Breast epithelium (tissue), 4 donors: ENCODE measurements at regions not wholly inside any gene's neighbourhood (a gene's known extent, or its start where the extent isn't known, plus 50 kb on each side); places are given as distances from the start of the nearest gene placed in this dataset.

Source experiments
- DNase-seq, 2 donors: peaks; one replicate each; pipeline ENCODE4 v3.0.0-alpha.2; 2019; ENCODE audit warnings: low spot score in 2 of 2
- H3K27ac ChIP-seq, 2 donors: fragments of 200-600 bp; sonication (generic) in 1 of 2; one replicate each; pipeline ENCODE4 v1.5.1; 2016 to 2019; ENCODE audit warnings: mild to moderate bottlenecking in 1 of 2
- H3K27me3 ChIP-seq, 2 donors: fragments of 200-600 bp; sonication (generic) in 1 of 2; one replicate each; pipeline versions ENCODE4 v1.5.1 to v1.6.0; 2017 to 2019; ENCODE audit warnings: control low read depth in 1 of 2, mild to moderate bottlenecking in 1 of 2
- H3K36me3 ChIP-seq: fragments of 200-600 bp; one replicate; pipeline ENCODE4 v1.5.1; 2019
- H3K4me1 ChIP-seq, 2 donors: fragments of 200-600 bp; sonication (generic); one replicate each; pipeline ENCODE4 v1.5.1; 2016 to 2019; ENCODE audit warnings: control low read depth in 1 of 2
- H3K4me3 ChIP-seq, 3 donors: fragments of 200-600 bp; sonication (generic); 1 replicate in 2 of 3; 2 replicates in 1 of 3; pipeline ENCODE4 v1.5.1; 2016 to 2019; ENCODE audit warnings: mild to moderate bottlenecking in 3 of 3, moderate library complexity in 2 of 3
- H3K9me3 ChIP-seq, 2 donors: fragments of 200-600 bp; sonication (generic) in 1 of 2; one replicate each; pipeline ENCODE4 v1.5.1; 2016 to 2019; ENCODE audit warnings: control low read depth in 1 of 2
- POLR2A ChIP-seq: fragments of 450-650 bp; IDR thresholded peaks from one replicate; pipeline ENCODE4 v1.6.1; 2016; ENCODE audit warnings: antibody characterized with exemption, mild to moderate bottlenecking, moderate library complexity
- POLR2AphosphoS5 ChIP-seq, 3 donors: sonication (generic); formaldehyde crosslinking; IDR thresholded peaks; one replicate each; pipeline ENCODE4 v1.6.1; 2017; ENCODE audit warnings: antibody characterized with exemption in 3 of 3
- intact Hi-C: fragments of 100-400 bp; cut with DNase I; formaldehyde crosslinking; loops from one replicate; pipeline ENCODE4 v1.15.1; 2023; ENCODE audit warnings: low total_unique reads
- TF ChIP-seq, protein P1 (sequence below), 3 donors: fragments of 450-650 bp; IDR thresholded peaks; one replicate each; pipeline ENCODE4 v1.5.1; 2016 to 2017; ENCODE audit warnings: antibody characterized with exemption in 3 of 3, mild to moderate bottlenecking in 3 of 3, moderate library complexity in 3 of 3

DNA sequence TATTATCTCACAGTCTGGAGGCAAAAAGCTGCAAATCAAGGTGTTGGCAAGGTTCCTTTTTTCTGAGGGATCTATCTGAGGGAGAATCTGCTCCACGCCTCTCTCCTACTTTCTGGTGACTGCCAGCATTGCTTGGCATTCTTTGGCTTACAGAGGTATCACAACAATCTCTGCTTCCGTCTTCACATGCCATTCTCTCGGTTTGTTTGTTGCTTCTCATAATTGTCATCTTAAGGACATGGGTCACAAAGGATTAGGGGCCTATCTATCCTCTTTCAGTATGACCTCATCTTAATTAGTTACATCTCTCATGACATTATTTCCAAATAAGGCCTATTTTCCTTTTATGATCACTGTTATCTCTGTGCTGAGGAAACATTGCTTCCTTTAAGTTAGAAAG, 345.0 kb downstream of the FOXG1 start:
- TF ChIP-seq, protein P1, sequence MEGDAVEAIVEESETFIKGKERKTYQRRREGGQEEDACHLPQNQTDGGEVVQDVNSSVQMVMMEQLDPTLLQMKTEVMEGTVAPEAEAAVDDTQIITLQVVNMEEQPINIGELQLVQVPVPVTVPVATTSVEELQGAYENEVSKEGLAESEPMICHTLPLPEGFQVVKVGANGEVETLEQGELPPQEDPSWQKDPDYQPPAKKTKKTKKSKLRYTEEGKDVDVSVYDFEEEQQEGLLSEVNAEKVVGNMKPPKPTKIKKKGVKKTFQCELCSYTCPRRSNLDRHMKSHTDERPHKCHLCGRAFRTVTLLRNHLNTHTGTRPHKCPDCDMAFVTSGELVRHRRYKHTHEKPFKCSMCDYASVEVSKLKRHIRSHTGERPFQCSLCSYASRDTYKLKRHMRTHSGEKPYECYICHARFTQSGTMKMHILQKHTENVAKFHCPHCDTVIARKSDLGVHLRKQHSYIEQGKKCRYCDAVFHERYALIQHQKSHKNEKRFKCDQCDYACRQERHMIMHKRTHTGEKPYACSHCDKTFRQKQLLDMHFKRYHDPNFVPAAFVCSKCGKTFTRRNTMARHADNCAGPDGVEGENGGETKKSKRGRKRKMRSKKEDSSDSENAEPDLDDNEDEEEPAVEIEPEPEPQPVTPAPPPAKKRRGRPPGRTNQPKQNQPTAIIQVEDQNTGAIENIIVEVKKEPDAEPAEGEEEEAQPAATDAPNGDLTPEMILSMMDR (IDR thresholded peaks at IDR 0.05), result no peak
- TF ChIP-seq POLR2A (no peak), POLR2AphosphoS5 (IDR thresholded peaks at IDR 0.05) (no peak)

DNA sequence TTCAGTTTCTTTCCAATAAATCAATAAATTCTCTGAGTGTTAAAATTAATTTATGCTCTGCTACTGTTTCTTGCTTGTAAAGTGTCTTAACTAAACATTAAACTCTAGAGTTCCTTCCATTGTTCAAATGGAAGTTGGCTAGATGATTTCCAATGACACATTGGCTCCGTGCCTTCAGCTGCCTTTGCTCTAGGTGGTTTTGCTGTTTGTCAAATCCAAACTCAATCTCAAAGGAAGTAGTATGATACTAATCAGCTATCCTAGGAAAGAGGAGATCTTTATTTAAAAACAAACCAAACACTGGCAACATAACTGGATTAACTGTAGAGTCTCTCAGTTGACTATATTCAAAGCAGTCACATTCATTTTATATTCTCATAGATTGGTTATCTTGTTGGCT, 356.4 kb downstream of the FOXG1 start:
- no peaks in the 10 kb centered on the region for H3K4me1 ChIP-seq
- no peak overlapping the region for H3K4me3 ChIP-seq
- H3K27me3 ChIP-seq, result no peaks in the 10 kb centered on the region
- H3K9me3 ChIP-seq, result no peaks in the 10 kb centered on the region
- intact Hi-C loops, result loop anchor here (5.0 kb wide), 1 partner anchor 464 kb away; no protein-coding TSS in a partner anchor
- no peak overlapping the region for H3K27ac ChIP-seq
- no peak for DNase-seq
- H3K36me3 ChIP-seq, result no peaks in the 10 kb centered on the region
- TF ChIP-seq POLR2AphosphoS5 (IDR thresholded peaks at IDR 0.05), result no peak
- no peak for TF ChIP-seq POLR2A
- TF ChIP-seq, protein P1 (IDR thresholded peaks at IDR 0.05), result no peak

More for the DNA sequence above, 345.0 kb downstream of the FOXG1 start:
- Histone ChIP-seq H3K4me3 (no peak overlapping the region), H3K27me3 (no peaks in the 10 kb centered on the region), H3K4me1 (no peaks in the 10 kb centered on the region), H3K36me3 (no peaks in the 10 kb centered on the region), H3K27ac (no peak overlapping the region), H3K9me3 (no peaks in the 10 kb centered on the region)
- DNase-seq, result no peak
- intact Hi-C loops, result no loop called here

DNA sequence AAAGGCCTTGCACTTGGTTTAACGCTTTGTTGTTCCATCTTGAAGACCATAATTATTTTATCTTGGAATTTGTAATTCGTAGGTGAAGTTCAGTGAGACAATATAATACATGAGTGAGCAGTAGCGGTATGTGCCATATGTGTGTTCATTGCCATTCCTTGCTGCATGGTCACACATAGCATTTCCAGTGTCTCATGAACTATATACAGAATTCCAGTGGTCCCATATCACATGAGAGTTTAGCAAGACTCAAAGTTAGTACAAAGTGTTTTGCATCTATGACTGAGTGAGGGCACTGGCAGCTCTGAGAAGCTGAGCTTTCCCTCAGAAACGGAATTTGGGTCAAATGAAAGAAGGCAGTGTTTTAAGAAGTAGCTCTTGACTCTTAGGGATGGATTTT, 359.8 kb downstream of the FOXG1 start:
- DNase-seq, result no peak
- TF ChIP-seq POLR2AphosphoS5 (IDR thresholded peaks at IDR 0.05) (no peak), POLR2A (no peak)
- TF ChIP-seq, protein P1 (IDR thresholded peaks at IDR 0.05), result no peak
- H3K27ac ChIP-seq, result no peak overlapping the region
- intact Hi-C loops, result no loop called here
- H3K9me3 ChIP-seq, result no peaks in the 10 kb centered on the region
- H3K4me3 ChIP-seq, result no peak overlapping the region
- no peaks in the 10 kb centered on the region for H3K27me3 ChIP-seq
- H3K4me1 ChIP-seq, result no peaks in the 10 kb centered on the region
- no peaks in the 10 kb centered on the region for H3K36me3 ChIP-seq

DNA sequence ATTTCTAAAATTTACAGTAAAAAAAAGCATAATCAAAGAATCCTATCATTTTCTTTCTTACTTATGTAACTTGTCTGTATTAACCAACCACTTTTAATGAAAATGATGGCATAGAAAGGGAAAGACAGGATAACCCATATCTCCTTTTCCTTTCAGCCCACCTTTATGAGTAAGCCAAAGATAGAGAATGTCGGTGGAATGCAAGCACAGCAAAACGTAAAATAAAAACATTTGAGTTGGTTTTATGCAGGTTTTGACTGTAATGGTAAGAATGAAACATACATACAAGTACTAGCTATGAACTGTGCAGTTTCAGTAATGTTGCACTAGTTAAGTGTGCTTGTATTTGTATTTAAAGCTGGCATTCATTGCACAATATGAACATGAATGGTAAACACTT, 360.3 kb downstream of the FOXG1 start:
- TF ChIP-seq POLR2A (no peak), POLR2AphosphoS5 (IDR thresholded peaks at IDR 0.05) (no peak)
- TF ChIP-seq, protein P1 (IDR thresholded peaks at IDR 0.05), result no peak
- no peaks in the 10 kb centered on the region for H3K36me3 ChIP-seq
- no peak overlapping the region for H3K27ac ChIP-seq
- H3K4me3 ChIP-seq, result no peak overlapping the region
- no peak for DNase-seq
- intact Hi-C loops, result no loop called here
- no peaks in the 10 kb centered on the region for H3K9me3 ChIP-seq
- H3K4me1 ChIP-seq, result no peaks in the 10 kb centered on the region
- H3K27me3 ChIP-seq, result no peaks in the 10 kb centered on the region

DNA sequence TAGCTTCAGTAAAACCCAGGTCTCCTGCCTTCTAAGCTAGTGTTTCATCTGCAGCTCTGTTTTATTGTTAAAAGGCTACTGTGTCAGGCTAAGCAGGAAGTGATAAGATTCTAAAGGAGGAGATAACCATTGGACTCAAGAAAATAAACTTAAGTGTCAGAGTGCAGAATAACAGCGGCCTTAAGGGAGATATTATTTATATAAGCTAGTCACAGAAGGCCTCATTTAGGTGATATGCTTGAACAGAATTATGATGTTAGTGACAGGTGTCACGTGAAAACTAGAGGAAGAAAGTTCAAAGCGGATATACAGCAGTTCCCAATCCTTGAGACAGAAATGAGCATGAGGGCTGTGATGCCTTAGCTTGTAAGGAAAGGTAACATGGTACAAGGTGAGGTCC, 373.4 kb downstream of the FOXG1 start:
- H3K36me3 ChIP-seq, result no peaks in the 10 kb centered on the region
- H3K4me1 ChIP-seq, result no peaks in the 10 kb centered on the region
- TF ChIP-seq POLR2A, result no peak
- TF ChIP-seq POLR2AphosphoS5 (IDR thresholded peaks at IDR 0.05), result no peak
- TF ChIP-seq, protein P1 (IDR thresholded peaks at IDR 0.05), result no peak
- H3K27ac ChIP-seq, result no peak overlapping the region
- H3K9me3 ChIP-seq, result no peaks in the 10 kb centered on the region
- no peak for DNase-seq
- H3K4me3 ChIP-seq, result no peak overlapping the region
- no peaks in the 10 kb centered on the region for H3K27me3 ChIP-seq
- intact Hi-C loops, result no loop called here
